Loucy (cell line): ENCODE measurements at regions not wholly inside any gene's neighbourhood (a gene's known extent, or its start where the extent isn't known, plus 50 kb on each side); places are given as distances from the start of the nearest gene placed in this dataset.

Experiments used
- H2AFZ ChIP-seq: fragments of 200-600 bp; sonication (generic); 2 replicates; pipeline ENCODE4 v1.6.0; 2016; ENCODE audit warnings: antibody characterized with exemption, mild to moderate bottlenecking, low read length, moderate library complexity
- H3F3A ChIP-seq: fragments of 200-600 bp; 2 replicates; pipeline ENCODE4 v1.6.0; 2016; ENCODE audit warnings: antibody characterized with exemption, low read depth, mild to moderate bottlenecking
- H3K27me3 ChIP-seq: fragments of 200-600 bp; sonication (generic); 2 replicates; pipeline ENCODE4 v1.6.1; 2014; ENCODE audit warnings: low read length, mild to moderate bottlenecking; ENCODE audit not compliant: insufficient read depth, poor library complexity, severe bottlenecking
- H3K36me3 ChIP-seq: fragments of 200-600 bp; sonication (generic); 2 replicates; pipeline ENCODE4 v1.6.1; 2016; ENCODE audit warnings: low read length; ENCODE audit not compliant: insufficient read depth
- H3K4me1 ChIP-seq: fragments of 200-600 bp; sonication (generic); 2 replicates; pipeline ENCODE4 v1.5.1; 2014; ENCODE audit warnings: low read length, mild to moderate bottlenecking; ENCODE audit not compliant: insufficient read depth, poor library complexity, severe bottlenecking
- H3K4me2 ChIP-seq: fragments of 200-600 bp; sonication (generic); 2 replicates; pipeline ENCODE4 v1.6.0; 2014; ENCODE audit warnings: antibody characterized with exemption, low read length, low read depth, mild to moderate bottlenecking; ENCODE audit not compliant: poor library complexity, severe bottlenecking
- H3K4me3 ChIP-seq: fragments of 200-600 bp; sonication (generic); 2 replicates; pipeline ENCODE4 v1.5.1; 2014; ENCODE audit warnings: low read length, mild to moderate bottlenecking, mixed read lengths; ENCODE audit not compliant: poor library complexity, severe bottlenecking
- H3K79me2 ChIP-seq: fragments of 200-600 bp; sonication (generic); 2 replicates; pipeline ENCODE4 v1.6.1; 2014; ENCODE audit warnings: low read length; ENCODE audit not compliant: insufficient read depth
- H3K9ac ChIP-seq: fragments of 200-600 bp; sonication (generic); 2 replicates; pipeline ENCODE4 v1.6.0; 2014; ENCODE audit warnings: mild to moderate bottlenecking, low read depth, low read length, moderate library complexity; ENCODE audit not compliant: poor library complexity, severe bottlenecking
- H3K9me2 ChIP-seq: fragments of 200-600 bp; sonication (generic); replicated peaks from 2 replicates; pipeline ENCODE4 v1.6.1; 2016; ENCODE audit warnings: low read depth, low read length, mixed read lengths
- H3K9me3 ChIP-seq: fragments of 200-600 bp; sonication (generic); 2 replicates; pipeline ENCODE4 v1.6.1; 2014; ENCODE audit warnings: mild to moderate bottlenecking, antibody characterized with exemption, low read length, low read depth; ENCODE audit not compliant: insufficient read depth
- H4K20me1 ChIP-seq: fragments of 200-600 bp; sonication (generic); 2 replicates; pipeline ENCODE4 v1.6.0; 2014; ENCODE audit warnings: antibody characterized with exemption, low read length, mild to moderate bottlenecking; ENCODE audit not compliant: insufficient read depth, poor library complexity, severe bottlenecking
- EZH2phosphoT487 ChIP-seq: fragments of 200-600 bp; IDR thresholded peaks from 2 replicates; pipeline ENCODE4 v1.6.1; 2018; ENCODE audit warnings: antibody characterized with exemption, mild to moderate bottlenecking, moderate library complexity, borderline replicate concordance
- TF ChIP-seq, protein P1 (sequence below): fragments of 200-600 bp; sonication (generic); conservative IDR thresholded peaks from 2 replicates; pipeline ENCODE4 v1.5.1; 2014; ENCODE audit warnings: mild to moderate bottlenecking, antibody characterized with exemption, low read length

DNA sequence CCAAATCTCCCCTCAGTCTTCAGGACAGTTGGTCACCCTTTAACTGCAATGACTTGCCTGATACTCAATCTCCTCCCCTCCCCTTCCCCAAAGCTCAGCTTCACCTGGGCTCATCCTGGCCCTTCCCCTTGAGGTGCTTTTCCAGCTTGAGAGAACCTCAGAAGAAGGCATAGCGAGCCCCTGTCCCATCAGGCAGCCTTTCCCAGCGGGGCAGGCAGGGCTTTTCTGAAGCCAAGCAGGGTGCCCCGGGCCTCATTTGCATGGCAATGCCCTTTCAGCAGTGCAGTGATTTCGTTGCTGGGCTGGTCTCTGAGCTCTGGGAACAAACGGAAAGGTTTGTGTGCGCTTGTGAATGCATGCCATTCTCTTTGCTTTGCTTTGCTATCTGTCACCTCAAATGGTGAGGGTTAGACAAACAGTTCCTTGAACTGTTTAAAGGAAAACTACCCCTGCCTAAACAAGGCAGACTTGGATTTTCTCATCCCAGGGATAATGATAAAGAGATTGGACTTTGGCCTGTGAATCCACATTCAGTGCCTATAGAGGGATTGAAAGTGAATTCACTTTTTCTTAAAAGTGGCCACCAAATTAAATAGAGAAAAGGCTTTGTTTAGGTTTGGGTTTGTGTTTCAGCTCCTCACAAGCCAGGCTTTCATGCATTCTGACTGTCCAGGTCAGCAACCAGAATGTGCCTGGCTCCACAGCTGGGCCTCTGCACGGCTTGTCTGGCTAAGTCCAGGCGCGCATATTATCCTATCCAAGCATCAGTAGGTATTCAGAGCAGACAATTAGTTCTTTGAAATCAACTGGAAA lies 165.3 kb downstream of the ZNF608 start:
- Histone ChIP-seq H3F3A (no peaks in the 10 kb centered on the region), H3K4me3 (no peak overlapping the region), H3K27me3 (no peaks in the 10 kb centered on the region), H3K79me2 (no peaks in the 10 kb centered on the region), H3K9ac (no peak overlapping the region), H3K9me2 (no peaks in the 10 kb centered on the region), H3K4me2 (no peak overlapping the region), H4K20me1 (no peaks in the 10 kb centered on the region), H3K4me1 (no peaks in the 10 kb centered on the region), H3K36me3 (no peaks in the 10 kb centered on the region), H3K9me3 (no peaks in the 10 kb centered on the region), H2AFZ (no peak overlapping the region)
- TF ChIP-seq, protein P1, sequence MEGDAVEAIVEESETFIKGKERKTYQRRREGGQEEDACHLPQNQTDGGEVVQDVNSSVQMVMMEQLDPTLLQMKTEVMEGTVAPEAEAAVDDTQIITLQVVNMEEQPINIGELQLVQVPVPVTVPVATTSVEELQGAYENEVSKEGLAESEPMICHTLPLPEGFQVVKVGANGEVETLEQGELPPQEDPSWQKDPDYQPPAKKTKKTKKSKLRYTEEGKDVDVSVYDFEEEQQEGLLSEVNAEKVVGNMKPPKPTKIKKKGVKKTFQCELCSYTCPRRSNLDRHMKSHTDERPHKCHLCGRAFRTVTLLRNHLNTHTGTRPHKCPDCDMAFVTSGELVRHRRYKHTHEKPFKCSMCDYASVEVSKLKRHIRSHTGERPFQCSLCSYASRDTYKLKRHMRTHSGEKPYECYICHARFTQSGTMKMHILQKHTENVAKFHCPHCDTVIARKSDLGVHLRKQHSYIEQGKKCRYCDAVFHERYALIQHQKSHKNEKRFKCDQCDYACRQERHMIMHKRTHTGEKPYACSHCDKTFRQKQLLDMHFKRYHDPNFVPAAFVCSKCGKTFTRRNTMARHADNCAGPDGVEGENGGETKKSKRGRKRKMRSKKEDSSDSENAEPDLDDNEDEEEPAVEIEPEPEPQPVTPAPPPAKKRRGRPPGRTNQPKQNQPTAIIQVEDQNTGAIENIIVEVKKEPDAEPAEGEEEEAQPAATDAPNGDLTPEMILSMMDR: no peak
- TF ChIP-seq EZH2phosphoT487: no peak

DNA sequence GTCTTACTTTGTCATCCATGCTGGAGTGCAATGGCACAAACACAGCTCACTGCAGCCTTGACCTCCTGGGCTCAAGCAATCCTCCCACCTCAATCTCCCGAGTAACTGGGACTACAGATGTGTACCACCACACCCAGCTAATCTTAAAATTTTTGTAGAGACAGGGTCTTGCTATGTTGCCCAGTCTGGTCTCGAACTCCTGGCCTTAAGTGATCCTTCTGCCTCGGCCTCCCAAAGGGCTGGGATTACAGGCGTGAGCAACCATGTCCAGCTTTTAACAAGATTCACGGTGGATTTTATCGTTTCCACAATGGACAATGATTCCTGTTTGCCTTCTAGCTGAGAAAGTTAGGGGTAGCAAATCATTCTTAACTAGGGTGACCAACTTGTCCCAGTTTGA lies 165.9 kb downstream of the ZNF608 start:
- H3K27me3 ChIP-seq: no peaks in the 10 kb centered on the region
- H3K4me3 ChIP-seq: no peak overlapping the region
- no peaks in the 10 kb centered on the region for H3K79me2 ChIP-seq
- H3K9me3 ChIP-seq: no peaks in the 10 kb centered on the region
- H3K4me1 ChIP-seq: no peaks in the 10 kb centered on the region
- TF ChIP-seq, protein P1: no peak
- no peak for TF ChIP-seq EZH2phosphoT487
- no peaks in the 10 kb centered on the region for H4K20me1 ChIP-seq
- no peak overlapping the region for H3K4me2 ChIP-seq
- H3K9me2 ChIP-seq: no peaks in the 10 kb centered on the region
- no peak overlapping the region for H3K9ac ChIP-seq
- H2AFZ ChIP-seq: no peak overlapping the region
- H3K36me3 ChIP-seq: no peaks in the 10 kb centered on the region
- no peaks in the 10 kb centered on the region for H3F3A ChIP-seq

GRCh38 chr5:124576848-124577409 lies 169.5 kb downstream of the ZNF608 start:
- Histone ChIP-seq H3K79me2 (no peaks in the 10 kb centered on the region), H3F3A (no peaks in the 10 kb centered on the region), H3K27me3 (no peaks in the 10 kb centered on the region), H3K9ac (no peak overlapping the region), H2AFZ (no peak overlapping the region), H3K9me2 (no peaks in the 10 kb centered on the region), H3K4me2 (no peak overlapping the region), H3K4me1 (no peaks in the 10 kb centered on the region), H4K20me1 (no peaks in the 10 kb centered on the region), H3K36me3 (no peaks in the 10 kb centered on the region), H3K9me3 (no peaks in the 10 kb centered on the region), H3K4me3 (no peak overlapping the region)
- TF ChIP-seq, protein P1: no peak
- no peak for TF ChIP-seq EZH2phosphoT487
